Psoas muscle (tissue), 7 donors: ENCODE measurements at regions not wholly inside any gene's neighbourhood (a gene's known extent, or its start where the extent isn't known, plus 50 kb on each side); places are given as distances from the start of the nearest gene placed in this dataset.

ENCODE experiments used
- ATAC-seq, 4 donors: fragments of 200-7000 bp; cut with Tn5 transposase; one replicate each; pipeline ENCODE4 v1.9.1; 2020; ENCODE audit warnings: moderate library complexity in 3 of 4, mild to moderate bottlenecking in 2 of 4
- DNase-seq, 2 donors: peaks; one replicate each; pipeline ENCODE4 v3.0.0-alpha.2; 2020
- H3K27ac ChIP-seq: fragments of 200-600 bp; one replicate; pipeline ENCODE4 v1.8.0; 2022
- H3K27me3 ChIP-seq, 3 donors: fragments of 200-600 bp in 1 of 3; one replicate each; pipeline versions ENCODE4 v1.6.1 to v1.8.0; 2013 to 2022; ENCODE audit warnings: low read length in 2 of 3, mild to moderate bottlenecking in 2 of 3, moderate library complexity in 1 of 3; ENCODE audit not compliant: insufficient read depth in 3 of 3
- H3K36me3 ChIP-seq, 2 donors: fragments of 200-600 bp in 1 of 2; one replicate each; pipeline versions ENCODE4 v1.6.1 to v1.8.0; 2013 to 2022; ENCODE audit warnings: low read depth in 1 of 2, mild to moderate bottlenecking in 1 of 2, moderate library complexity in 1 of 2; ENCODE audit not compliant: insufficient read depth in 1 of 2
- H3K4me1 ChIP-seq: fragments of 200-600 bp; one replicate; pipeline ENCODE4 v1.8.0; 2022
- H3K4me3 ChIP-seq: fragments of 200-600 bp; one replicate; pipeline ENCODE4 v1.8.0; 2022; ENCODE audit warnings: mild to moderate bottlenecking
- H3K9me3 ChIP-seq: fragments of 200-600 bp; one replicate; pipeline ENCODE4 v1.8.0; 2022
- CTCF ChIP-seq: fragments of 200-600 bp; IDR thresholded peaks from one replicate; pipeline ENCODE4 v1.8.0; 2022; ENCODE audit warnings: antibody characterized with exemption
- WGBS, 3 donors: extraction: QIAGEN DNeasy Blood & Tissue Kit; methylation state at CpG; one replicate each; pipeline versions ENCODE4 v1.1.6 to v1.1.7; 2013; 5-methylcytosine and 5-hydroxymethylcytosine counted together
- intact Hi-C, 2 donors: fragments of 100-400 bp; cut with DNase I; formaldehyde crosslinking; loops; one replicate each; pipeline versions ENCODE4 v1.11.0 to v1.14.2; 2022
- donor health status: healthy with polysubstance abuse.
- donor health status: DM: no; HTN: no; CAD: no; lungs with moderate emphysema.
- donor health status: Bipolar disorder and iron deficiency.
- donor health status: healthy.
- donor health status: DM: yes; HTN: yes; CAD: no.
- donor health status: DM: no; HTN: no; CAD: no.
- donor health status: DM: yes; HTN: yes; CAD: no.

- no peaks in the 10 kb centered on the region for H3K4me1 ChIP-seq
- WGBS, 3 donors, result 35 to 51% (median 38%) methylated on average over 6 of the region's 6 CpGs
- H3K27ac ChIP-seq, result no peak overlapping the region
- no peaks in the 10 kb centered on the region for H3K9me3 ChIP-seq
- ATAC-seq, result no peak
- H3K4me3 ChIP-seq, result no peak overlapping the region
- TF ChIP-seq CTCF, result no peak
- H3K36me3 ChIP-seq, result no peaks in the 10 kb centered on the region
- intact Hi-C loops, result no loop called here
- DNase-seq, result no peak
- no peaks in the 10 kb centered on the region for H3K27me3 ChIP-seq
Observed at GRCh38 chr6:16872543-16873235, 111.4 kb upstream of the ATXN1 start.

GRCh38 chr6:16871047-16871446 is 109.8 kb upstream of the ATXN1 start:
- intact Hi-C loops, result no loop called here
- H3K27me3 ChIP-seq, result no peaks in the 10 kb centered on the region
- H3K4me3 ChIP-seq, result no peak overlapping the region
- no peaks in the 10 kb centered on the region for H3K36me3 ChIP-seq
- ATAC-seq (no peak), DNase-seq (no peak)
- H3K9me3 ChIP-seq, result no peaks in the 10 kb centered on the region
- TF ChIP-seq CTCF, result no peak
- WGBS, 3 donors, result 93 to 97% (median 94%) methylated on average over 5 of the region's 5 CpGs
- H3K4me1 ChIP-seq, result no peaks in the 10 kb centered on the region
- no peak overlapping the region for H3K27ac ChIP-seq

GRCh38 chr6:16868968-16869367 is 107.7 kb upstream of the ATXN1 start:
- WGBS, 3 donors, result 71 to 76% (median 71%) methylated on average over 3 of the region's 3 CpGs
- DNase-seq (no peak), ATAC-seq (no peak)
- no peak for TF ChIP-seq CTCF
- Histone ChIP-seq H3K27ac (no peak overlapping the region), H3K36me3 (no peaks in the 10 kb centered on the region), H3K9me3 (no peaks in the 10 kb centered on the region), H3K4me3 (no peak overlapping the region), H3K4me1 (no peaks in the 10 kb centered on the region), H3K27me3 (no peaks in the 10 kb centered on the region)
- intact Hi-C loops, result no loop called here

- WGBS, 3 donors, result 73 to 76% (median 75%) methylated on average over 5 of the region's 5 CpGs
- Histone ChIP-seq H3K4me3 (no peak overlapping the region), H3K9me3 (no peaks in the 10 kb centered on the region), H3K36me3 (no peaks in the 10 kb centered on the region), H3K27me3 (no peaks in the 10 kb centered on the region), H3K4me1 (no peaks in the 10 kb centered on the region), H3K27ac (no peak overlapping the region)
- DNase-seq (no peak), ATAC-seq (no peak)
- no peak for TF ChIP-seq CTCF
- intact Hi-C loops, result loop anchor here in 1 of 2 donors (5.0 kb wide), 1 partner anchor 54 kb away; no protein-coding TSS in a partner anchor
Observed at GRCh38 chr6:16857969-16858592, 96.8 kb upstream of the ATXN1 start.
